Medulla oblongata (tissue), 1 donor: ENCODE measurements at regions not wholly inside any gene's neighbourhood (a gene's known extent, or its start where the extent isn't known, plus 50 kb on each side); places are given as distances from the start of the nearest gene placed in this dataset.

Experiments
- DNase-seq: peaks from one replicate; pipeline ENCODE4 v3.0.0-alpha.2; 2015; ENCODE audit errors: extremely low spot score

- DNase-seq = no peak
These were observed 296.8 kb downstream of the EFNB2 start for GRCh38 chr13:106238690-106239089.

GRCh38 chr13:106234636-106235035 is 300.8 kb downstream of the EFNB2 start:
- no peak for DNase-seq

- DNase-seq = no peak
These were observed 302.2 kb downstream of the EFNB2 start for GRCh38 chr13:106233134-106233735.

- peak; percentile 45 for DNase-seq
These were observed 302.8 kb downstream of the EFNB2 start for GRCh38 chr13:106232681-106233080.

GRCh38 chr13:106230450-106230849 is 305.0 kb downstream of the EFNB2 start:
- DNase-seq = no peak

- no peak for DNase-seq
These were observed 310.3 kb downstream of the EFNB2 start for GRCh38 chr13:106225126-106225525.

- no peak for DNase-seq
These were observed 315.3 kb downstream of the EFNB2 start for GRCh38 chr13:106220211-106220610.

- no peak for DNase-seq
These were observed 322.3 kb downstream of the EFNB2 start for GRCh38 chr13:106213028-106213757.

GRCh38 chr13:106212386-106213010 is 323.0 kb downstream of the EFNB2 start:
- DNase-seq = no peak

- DNase-seq = no peak
These were observed 325.1 kb downstream of the EFNB2 start for GRCh38 chr13:106210324-106210723.

- no peak for DNase-seq
These were observed 329.6 kb downstream of the EFNB2 start for GRCh38 chr13:106205871-106206270.

GRCh38 chr13:106197496-106197895 is 338.0 kb downstream of the EFNB2 start:
- no peak for DNase-seq

GRCh38 chr13:106187501-106188095 is 347.9 kb downstream of the EFNB2 start:
- DNase-seq = no peak

- DNase-seq = no peak
These were observed 348.4 kb downstream of the EFNB2 start for GRCh38 chr13:106187101-106187500.

- DNase-seq = no peak
These were observed 349.0 kb downstream of the EFNB2 start for GRCh38 chr13:106186366-106187030.

GRCh38 chr13:106184790-106185189 is 350.7 kb downstream of the EFNB2 start:
- no peak for DNase-seq

GRCh38 chr13:106183410-106184065 is 351.9 kb downstream of the EFNB2 start:
- no peak for DNase-seq

GRCh38 chr13:106182404-106182803 is 353.1 kb downstream of the EFNB2 start:
- no peak for DNase-seq

- no peak for DNase-seq
These were observed 356.6 kb downstream of the EFNB2 start for GRCh38 chr13:106178816-106179215.

GRCh38 chr13:106177146-106177545 is 358.3 kb downstream of the EFNB2 start:
- no peak for DNase-seq

- DNase-seq = no peak
These were observed 359.3 kb downstream of the EFNB2 start for GRCh38 chr13:106176117-106176516.
